Gastrocnemius medialis (tissue), 4 donors: ENCODE measurements at regions not wholly inside any gene's neighbourhood (a gene's known extent, or its start where the extent isn't known, plus 50 kb on each side); places are given as distances from the start of the nearest gene placed in this dataset.

Experiments
- POLR2A ChIP-seq, 2 donors: fragments of 450-650 bp; IDR thresholded peaks; one replicate each; pipeline ENCODE4 v1.6.1; 2017; ENCODE audit warnings: antibody characterized with exemption in 2 of 2, mild to moderate bottlenecking in 2 of 2, moderate library complexity in 2 of 2
- TF ChIP-seq, protein P1 (sequence below), 5 experiments: fragments of 450-650 bp in 3 of 5; fragments of 200-600 bp in 2 of 5; sonication (generic) in 2 of 5; IDR thresholded peaks in 4 of 5; conservative IDR thresholded peaks in 1 of 5; 1 replicate in 4 of 5; 2 replicates in 1 of 5; pipeline ENCODE4 v1.5.1; 2016 to 2019; ENCODE audit warnings: antibody characterized with exemption in 5 of 5, mild to moderate bottlenecking in 3 of 5, moderate library complexity in 3 of 5

DNA sequence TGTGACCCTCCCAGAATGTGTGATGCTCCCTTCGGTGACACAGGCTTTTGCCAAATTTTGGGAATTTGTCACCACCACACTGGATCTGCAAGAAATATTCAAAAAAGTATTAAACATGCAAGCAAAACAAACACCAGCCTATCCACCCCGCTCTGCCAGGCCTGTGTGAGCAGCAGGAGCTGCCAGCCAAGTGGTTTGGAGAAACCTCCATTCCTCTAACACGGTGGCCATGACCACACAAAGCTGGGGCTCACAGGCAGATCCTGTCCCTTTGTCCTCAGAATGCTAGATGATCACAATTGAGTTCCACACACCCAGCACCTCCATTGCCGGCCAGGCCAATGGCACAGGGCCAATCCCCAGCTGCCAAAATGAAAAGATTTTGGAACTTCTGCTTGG lies 261.9 kb upstream of the PPP2R2D start:
- TF ChIP-seq, protein P1, sequence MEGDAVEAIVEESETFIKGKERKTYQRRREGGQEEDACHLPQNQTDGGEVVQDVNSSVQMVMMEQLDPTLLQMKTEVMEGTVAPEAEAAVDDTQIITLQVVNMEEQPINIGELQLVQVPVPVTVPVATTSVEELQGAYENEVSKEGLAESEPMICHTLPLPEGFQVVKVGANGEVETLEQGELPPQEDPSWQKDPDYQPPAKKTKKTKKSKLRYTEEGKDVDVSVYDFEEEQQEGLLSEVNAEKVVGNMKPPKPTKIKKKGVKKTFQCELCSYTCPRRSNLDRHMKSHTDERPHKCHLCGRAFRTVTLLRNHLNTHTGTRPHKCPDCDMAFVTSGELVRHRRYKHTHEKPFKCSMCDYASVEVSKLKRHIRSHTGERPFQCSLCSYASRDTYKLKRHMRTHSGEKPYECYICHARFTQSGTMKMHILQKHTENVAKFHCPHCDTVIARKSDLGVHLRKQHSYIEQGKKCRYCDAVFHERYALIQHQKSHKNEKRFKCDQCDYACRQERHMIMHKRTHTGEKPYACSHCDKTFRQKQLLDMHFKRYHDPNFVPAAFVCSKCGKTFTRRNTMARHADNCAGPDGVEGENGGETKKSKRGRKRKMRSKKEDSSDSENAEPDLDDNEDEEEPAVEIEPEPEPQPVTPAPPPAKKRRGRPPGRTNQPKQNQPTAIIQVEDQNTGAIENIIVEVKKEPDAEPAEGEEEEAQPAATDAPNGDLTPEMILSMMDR (IDR thresholded peaks at IDR 0.05 in 4 of 5, conservative IDR thresholded peaks at IDR 0.05 in 1 of 5) = no peak
- TF ChIP-seq POLR2A (IDR thresholded peaks at IDR 0.05) = no peak
